ENCODE measurements at regions not wholly inside any gene's neighbourhood (a gene's known extent, or its start where the extent isn't known, plus 50 kb on each side); places are given as distances from the start of the nearest gene placed in this dataset.

GRCh38 chr4:152101556-152102435 is 341.0 kb upstream of the GATB start:
- no peak for DNase-seq

More at GRCh38 chr4:152101556-152102435, 341.0 kb upstream of the GATB start:
- no peak overlapping the region for H3K9ac ChIP-seq (ENCODE audit: extremely low read depth, insufficient read length, low read length)
- no peak overlapping the region for H3K27ac ChIP-seq (ENCODE audit: insufficient read length, low read depth, low read length)
- no peak overlapping the region for H2BK15ac ChIP-seq (ENCODE audit: low read depth, low read length)
- no peaks in the 10 kb centered on the region for H3K9me3 ChIP-seq (ENCODE audit: control insufficient read depth, low read depth, low read length)
- H2BK120ac ChIP-seq (ENCODE audit: low read depth, low read length, poor library complexity, severe bottlenecking): no peak overlapping the region
- no peak overlapping the region for H3K4me2 ChIP-seq (ENCODE audit: insufficient read depth, insufficient read length, low read length)
- Mint-ChIP-seq H3K27ac (no peak overlapping the region), H3K4me1 (peaks cover 14 to 15% of the 10 kb centered on the region in 2 experiments), H3K9me3 (no peaks in the 10 kb centered on the region), H3K4me3 (no peak overlapping the region), H3K36me3 (ENCODE audit: insufficient read depth in 1 of 3, low read depth in 3 of 3) (no peaks in the 10 kb centered on the region; a peak in 1 of 7 replicates), H3K27me3 (ENCODE audit: low read depth) (peaks cover 4% of the 10 kb centered on the region; the same call in 1 of the 2 replicates)
- H3K18ac ChIP-seq (ENCODE audit: insufficient read length, low read depth, low read length): no peak overlapping the region
- H3K4ac ChIP-seq (ENCODE audit: low read depth, low read length): no peak overlapping the region
- no peaks in the 10 kb centered on the region for H3K79me2 ChIP-seq (ENCODE audit: insufficient read depth, low read length)
- H3K79me1 ChIP-seq (ENCODE audit: insufficient read depth, low read depth, low read length, poor library complexity, severe bottlenecking): no peaks in the 10 kb centered on the region
- no peak overlapping the region for H4K8ac ChIP-seq (replicated peaks; ENCODE audit: insufficient read length, low read depth, low read length)
- H3K23me2 ChIP-seq (ENCODE audit: insufficient read length, low read depth, low read length, poor library complexity, severe bottlenecking): no peaks in the 10 kb centered on the region
- H2AK5ac ChIP-seq (ENCODE audit: insufficient read length, low read length): no peak overlapping the region
- H4K91ac ChIP-seq (ENCODE audit: insufficient read length, low read depth, low read length): no peak overlapping the region
- no peak overlapping the region for H2BK5ac ChIP-seq (ENCODE audit: insufficient read length, low read length)
- no CpG with 5 or more reads among the region's 8 CpGs for WGBS (ENCODE audit: extremely low coverage, insufficient read length, low lambda C conversion rate)
- no peak overlapping the region for H3K23ac ChIP-seq (ENCODE audit: insufficient read length, low read depth, low read length)
- H3K56ac ChIP-seq (ENCODE audit: insufficient read length, low read depth, low read length): no peak overlapping the region
- no peaks in the 10 kb centered on the region for H4K20me1 ChIP-seq (ENCODE audit: control insufficient read depth, insufficient read depth, insufficient read length)
- H3K4me1 ChIP-seq (ENCODE audit: insufficient read depth, low read length): peaks cover 3% of the 10 kb centered on the region; the same call in 1 of the 2 replicates
- no peak overlapping the region for H2BK12ac ChIP-seq (ENCODE audit: insufficient read length, low read depth, low read length)
- H3K27me3 ChIP-seq (ENCODE audit: insufficient read depth, low read length): no peaks in the 10 kb centered on the region
- no peak overlapping the region for H3T11ph ChIP-seq (ENCODE audit: low read length)
- H2BK20ac ChIP-seq (ENCODE audit: low read depth, low read length, poor library complexity, severe bottlenecking): no peak overlapping the region
- H4K5ac ChIP-seq (ENCODE audit: insufficient read length, low read depth, low read length): no peak overlapping the region
- H3K14ac ChIP-seq (ENCODE audit: insufficient read depth, low read length): no peak overlapping the region
- no peak overlapping the region for H2AFZ ChIP-seq (ENCODE audit: low read length)
- no peak for TF ChIP-seq CTCF (conservative IDR thresholded peaks at IDR 0.05)
